HL-60 (cell line): ENCODE measurements at regions not wholly inside any gene's neighbourhood (a gene's known extent, or its start where the extent isn't known, plus 50 kb on each side); places are given as distances from the start of the nearest gene placed in this dataset.

Source experiments
- DNase-seq, 2 experiments: peaks; one replicate each; pipeline ENCODE4 v3.0.0-alpha.2; 2010 to 2020; ENCODE audit warnings: low read depth in 1 of 2, low spot score in 1 of 2
- H3K27ac ChIP-seq: fragments of 250-450 bp; sonication (Bioruptor Pico); replicated peaks from 2 replicates; pipeline ENCODE4 v1.5.1; 2020; ENCODE audit warnings: mild to moderate bottlenecking, moderate library complexity
- H3K27me3 ChIP-seq: fragments of 250-450 bp; sonication (Bioruptor Pico); 2 replicates; pipeline ENCODE4 v1.5.1; 2021; ENCODE audit warnings: mild to moderate bottlenecking, moderate library complexity; ENCODE audit not compliant: insufficient read depth, poor library complexity, severe bottlenecking
- H3K4me3 ChIP-seq: replicated peaks from 2 replicates; pipeline ENCODE4 v1.5.1; 2011; ENCODE audit warnings: mild to moderate bottlenecking, control low read depth, low read length; ENCODE audit not compliant: insufficient read depth
- CTCF ChIP-seq: IDR thresholded peaks from one replicate; pipeline ENCODE4 v1.5.1; 2011; ENCODE audit warnings: low read length, control low read depth, inconsistent platforms; ENCODE audit not compliant: insufficient read depth
- GABPA ChIP-seq: IDR thresholded peaks from 2 replicates; pipeline ENCODE4 v1.6.1; 2012; ENCODE audit warnings: low read depth
- POLR2AphosphoS5 ChIP-seq: IDR thresholded peaks from 2 replicates; pipeline ENCODE4 v1.6.1; 2012; ENCODE audit warnings: low read depth
- REST ChIP-seq: IDR thresholded peaks from 2 replicates; pipeline ENCODE4 v1.6.1; 2012; ENCODE audit warnings: low read depth; ENCODE audit not compliant: insufficient replicate concordance
- SPI1 ChIP-seq: IDR thresholded peaks from 2 replicates; pipeline ENCODE4 v1.6.1; 2012; ENCODE audit warnings: low read depth, mild to moderate bottlenecking, borderline replicate concordance

GRCh38 chr2:187768995-187769394, 214.8 kb upstream of the TFPI start:
- no peak for DNase-seq
- TF ChIP-seq GABPA, result no peak
- no peak for TF ChIP-seq CTCF
- no peak for TF ChIP-seq REST
- TF ChIP-seq SPI1, result no peak
- TF ChIP-seq POLR2AphosphoS5, result no peak
- Histone ChIP-seq H3K4me3 (no peak overlapping the region), H3K27ac (no peak overlapping the region), H3K27me3 (no peaks in the 10 kb centered on the region)

GRCh38 chr2:187769437-187769836, 215.2 kb upstream of the TFPI start:
- H3K4me3 ChIP-seq, result no peak overlapping the region
- DNase-seq, result no peak
- TF ChIP-seq POLR2AphosphoS5 (no peak), CTCF (no peak), REST (no peak), GABPA (no peak), SPI1 (no peak)
- H3K27ac ChIP-seq, result no peak overlapping the region
- H3K27me3 ChIP-seq, result no peaks in the 10 kb centered on the region

- no peak overlapping the region for H3K27ac ChIP-seq
- no peak overlapping the region for H3K4me3 ChIP-seq
- H3K27me3 ChIP-seq, result no peaks in the 10 kb centered on the region
- no peak for DNase-seq
- no peak for TF ChIP-seq SPI1
- no peak for TF ChIP-seq GABPA
- TF ChIP-seq CTCF, result no peak
- no peak for TF ChIP-seq POLR2AphosphoS5
- no peak for TF ChIP-seq REST
Measured at GRCh38 chr2:187774551-187775071, 220.4 kb upstream of the TFPI start.
